NCI-H1105 (cell line): ENCODE measurements at regions not wholly inside any gene's neighbourhood (a gene's known extent, or its start where the extent isn't known, plus 50 kb on each side); places are given as distances from the start of the nearest gene placed in this dataset.
"Not testable (repeated sequence)": the region's sequence is repeated elsewhere in the genome, so short reads cannot be mapped to it uniquely, and the experiment has no call there.

Source experiments
- DNase-seq: peaks from one replicate; lab custom pipeline; 2025; lab: John Stamatoyannopoulos, UW

GRCh38 chr7:67475293-67475692 is 478.7 kb downstream of the TYW1 start:
- no peak for DNase-seq

- no peak for DNase-seq
Observed at GRCh38 chr7:67478066-67478465, 481.4 kb downstream of the TYW1 start.

- peak; percentile 82 for DNase-seq
Observed at GRCh38 chr7:67484244-67484751, 487.7 kb downstream of the TYW1 start.

GRCh38 chr7:67486401-67486800 is 489.8 kb downstream of the TYW1 start:
- no peak for DNase-seq

GRCh38 chr7:67487316-67487715 is 490.7 kb downstream of the TYW1 start:
- no peak for DNase-seq

- DNase-seq: no peak
Observed at GRCh38 chr7:67489881-67490280, 493.2 kb downstream of the TYW1 start.

GRCh38 chr7:67493366-67493765 is 496.7 kb downstream of the TYW1 start:
- DNase-seq: no peak

GRCh38 chr7:67496589-67496988 is 500.0 kb downstream of the TYW1 start:
- no peak for DNase-seq

GRCh38 chr7:67497914-67498313 is 501.3 kb downstream of the TYW1 start:
- DNase-seq: not testable (repeated sequence)

- DNase-seq: no peak
Observed at GRCh38 chr7:67502929-67503328, 506.3 kb downstream of the TYW1 start.

GRCh38 chr7:67505449-67505848 is 508.8 kb downstream of the TYW1 start:
- no peak for DNase-seq

- peak; percentile 17 for DNase-seq
Observed at GRCh38 chr7:67512481-67512880, 515.8 kb downstream of the TYW1 start.

GRCh38 chr7:67518580-67518979 is 521.9 kb downstream of the TYW1 start:
- peak; percentile 69 for DNase-seq

GRCh38 chr7:67519171-67519570 is 522.5 kb downstream of the TYW1 start:
- DNase-seq: no peak

- DNase-seq: no peak
Observed at GRCh38 chr7:67522504-67522903, 525.9 kb downstream of the TYW1 start.

GRCh38 chr7:67523713-67524112 is 527.1 kb downstream of the TYW1 start:
- no peak for DNase-seq

- no peak for DNase-seq
Observed at GRCh38 chr7:67525588-67525987, 529.0 kb downstream of the TYW1 start.

- no peak for DNase-seq
Observed at GRCh38 chr7:67535241-67535989, 538.8 kb downstream of the TYW1 start.

- DNase-seq: no peak
Observed at GRCh38 chr7:67542916-67543315, 546.3 kb downstream of the TYW1 start.

- no peak for DNase-seq
Observed at GRCh38 chr7:67547183-67547907, 550.7 kb downstream of the TYW1 start.

- DNase-seq: no peak
Observed at GRCh38 chr7:67549126-67549525, 552.5 kb downstream of the TYW1 start.

GRCh38 chr7:67550801-67551436 is 554.3 kb downstream of the TYW1 start:
- peak; percentile 85 for DNase-seq

GRCh38 chr7:67552738-67553137 is 556.1 kb downstream of the TYW1 start:
- DNase-seq: no peak
